Stimulated activated naive CD8-positive, alpha-beta T cell treated with anti-CD3 and anti-CD28 coated beads, Interleukin-15, amount 100 ng/mL, for 72 hours (primary cell): ENCODE measurements at regions not wholly inside any gene's neighbourhood (a gene's known extent, or its start where the extent isn't known, plus 50 kb on each side); places are given as distances from the start of the nearest gene placed in this dataset.

Experiments
- ATAC-seq: fragments of 150-1000 bp; cut with Tn5 transposase; 2 replicates; pipeline ENCODE4 v1.10.0; 2021; ENCODE audit warnings: mild to moderate bottlenecking, moderate library complexity
- DNase-seq, 2 donors: peaks; one replicate each; pipeline ENCODE4 v3.0.0; 2021 to 2022
- H3K27ac Mint-ChIP-seq, 2 donors: one replicate each; pipeline ENCODE4 v1.8.0; 2022; ENCODE audit warnings: mild to moderate bottlenecking in 2 of 2, mixed read lengths in 2 of 2, moderate library complexity in 2 of 2
- H3K27me3 Mint-ChIP-seq: one replicate; pipeline ENCODE4 v1.8.0; 2022; ENCODE audit warnings: mixed read lengths
- H3K4me1 Mint-ChIP-seq: one replicate; pipeline ENCODE4 v1.8.0; 2022; ENCODE audit warnings: mild to moderate bottlenecking, mixed read lengths
- H3K4me3 Mint-ChIP-seq, 2 donors: one replicate each; pipeline ENCODE4 v1.8.0; 2022; ENCODE audit warnings: mild to moderate bottlenecking in 2 of 2, mixed read lengths in 2 of 2, moderate library complexity in 1 of 2
- H3K9me3 Mint-ChIP-seq, 2 donors: one replicate each; pipeline ENCODE4 v1.8.0; 2022; ENCODE audit warnings: mixed read lengths in 2 of 2

GRCh38 chr10:113992471-113993011 lies 51.1 kb upstream of the ADRB1 start:
- no peak for ATAC-seq

DNA sequence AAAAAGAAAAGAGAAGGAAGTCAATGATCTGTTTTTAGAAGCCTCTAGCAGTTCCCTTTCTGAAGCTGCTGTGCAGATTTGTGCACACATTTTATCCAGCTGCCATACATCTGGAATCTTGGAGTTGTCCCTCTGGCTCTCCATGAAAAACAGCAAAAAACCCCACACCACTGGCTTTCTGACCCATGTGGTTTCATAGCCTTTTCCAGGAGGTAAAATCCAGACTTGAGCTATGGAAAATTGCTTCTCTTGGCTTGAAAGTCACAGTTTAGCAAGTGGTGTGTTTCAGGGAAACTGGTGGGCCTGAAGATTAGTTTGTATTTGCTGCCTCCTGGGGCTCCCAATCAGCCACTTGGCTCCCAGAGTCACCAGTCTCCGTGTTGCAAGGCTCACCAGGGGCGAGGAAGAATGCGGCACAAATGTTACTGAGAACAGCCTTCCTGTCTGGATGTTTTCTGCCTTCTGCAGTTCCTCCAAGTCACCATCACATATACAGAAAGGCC lies 50.1 kb upstream of the ADRB1 start:
- Mint-ChIP-seq H3K4me1 (peaks cover 11% of the 10 kb centered on the region), H3K4me3 (no peak overlapping the region), H3K27me3 (peaks cover 78% of the 10 kb centered on the region), H3K9me3 (peaks cover 0 to 1% of the 10 kb centered on the region in 2 donors), H3K27ac (no peak overlapping the region)
- DNase-seq: no peak
- no peak for ATAC-seq

More at GRCh38 chr10:113992471-113993011, 51.1 kb upstream of the ADRB1 start:
- H3K4me1 Mint-ChIP-seq: peaks cover 11% of the 10 kb centered on the region
- DNase-seq: no peak
- H3K27ac Mint-ChIP-seq: no peak overlapping the region
- peaks cover 8 to 11% of the 10 kb centered on the region in 2 donors for H3K9me3 Mint-ChIP-seq
- H3K4me3 Mint-ChIP-seq: no peak overlapping the region
- H3K27me3 Mint-ChIP-seq: peaks cover 81% of the 10 kb centered on the region
